Fibroblast of lung (primary cell): ENCODE measurements at regions not wholly inside any gene's neighbourhood (a gene's known extent, or its start where the extent isn't known, plus 50 kb on each side); places are given as distances from the start of the nearest gene placed in this dataset.
A peak's percentile ranks its signal among the peaks of the same experiment; 100 is the strongest.

Source experiments
- DNase-seq, 2 donors: peaks; one replicate each; pipeline versions ENCODE4 v3.0.0 to v3.0.0-alpha.2; 2010; ENCODE audit warnings: low read depth in 2 of 2
- H2AFZ ChIP-seq: 2 replicates; pipeline ENCODE4 v1.5.1; 2012; ENCODE audit warnings: low read length, control low read depth, inconsistent platforms
- H3K27ac ChIP-seq: 2 replicates; pipeline ENCODE4 v1.5.1; 2011; ENCODE audit warnings: low read length, control low read depth; ENCODE audit not compliant: insufficient read depth
- H3K27me3 ChIP-seq: 2 replicates; pipeline ENCODE4 v1.5.1; 2011; ENCODE audit warnings: mild to moderate bottlenecking, low read length; ENCODE audit not compliant: control insufficient read depth, insufficient read depth
- H3K36me3 ChIP-seq: 2 replicates; pipeline ENCODE4 v1.5.1; 2011; ENCODE audit warnings: low read length; ENCODE audit not compliant: control insufficient read depth, insufficient read depth
- H3K4me1 ChIP-seq: 2 replicates; pipeline ENCODE4 v1.5.1; 2011; ENCODE audit warnings: low read length; ENCODE audit not compliant: control insufficient read depth, insufficient read depth; ENCODE audit errors: extremely low read depth
- H3K4me2 ChIP-seq: 2 replicates; pipeline ENCODE4 v1.5.1; 2011; ENCODE audit warnings: low read length, control low read depth; ENCODE audit not compliant: insufficient read depth; ENCODE audit errors: extremely low read depth
- H3K4me3 ChIP-seq, 4 experiments: fragments of 200-600 bp in 1 of 4; sonication (generic) in 1 of 4; replicated peaks in 1 of 4; 2 replicates each; pipeline ENCODE4 v1.5.1; 2011 to 2016; ENCODE audit warnings: low read length in 4 of 4, low read depth in 3 of 4, mild to moderate bottlenecking in 3 of 4, control low read depth in 2 of 4, inconsistent platforms in 1 of 4, mixed read lengths in 1 of 4; ENCODE audit not compliant: insufficient read depth in 1 of 4; ENCODE audit errors: control extremely low read depth in 1 of 4
- H3K79me2 ChIP-seq: 2 replicates; pipeline ENCODE4 v1.5.1; 2012; ENCODE audit warnings: mild to moderate bottlenecking, low read length, inconsistent platforms; ENCODE audit not compliant: control insufficient read depth, insufficient read depth
- H3K9ac ChIP-seq: 2 replicates; pipeline ENCODE4 v1.5.1; 2011; ENCODE audit warnings: mild to moderate bottlenecking, low read length, control low read depth; ENCODE audit not compliant: insufficient read depth
- H3K9me3 ChIP-seq: 2 replicates; pipeline ENCODE4 v1.5.1; 2012; ENCODE audit warnings: low read depth, low read length; ENCODE audit not compliant: control insufficient read depth, insufficient read depth
- H4K20me1 ChIP-seq: 2 replicates; pipeline ENCODE4 v1.5.1; 2011; ENCODE audit warnings: low read length; ENCODE audit not compliant: control insufficient read depth, insufficient read depth; ENCODE audit errors: extremely low read depth
- CTCF ChIP-seq, 2 donors: IDR thresholded peaks in 1 of 2; conservative IDR thresholded peaks in 1 of 2; 1 replicate in 1 of 2; 2 replicates in 1 of 2; pipeline ENCODE4 v1.5.1; 2011 to 2012; ENCODE audit warnings: low read length in 2 of 2, control low read depth in 1 of 2, inconsistent platforms in 1 of 2, low read depth in 1 of 2, mild to moderate bottlenecking in 1 of 2
- EZH2 ChIP-seq: IDR thresholded peaks from 2 replicates; pipeline ENCODE4 v1.5.1; 2012; ENCODE audit warnings: low read length, control low read depth, mild to moderate bottlenecking; ENCODE audit errors: missing control alignments

- H3K9me3 ChIP-seq = no peaks in the 10 kb centered on the region
- no peak overlapping the region for H3K4me3 ChIP-seq
- no peak overlapping the region for H3K27ac ChIP-seq
- TF ChIP-seq CTCF (conservative IDR thresholded peaks at IDR 0.05 in 1 of 2, IDR thresholded peaks at IDR 0.05 in 1 of 2; ENCODE audit: low read depth in 1 of 2, low read length in 2 of 2) (no peak), EZH2 (no peak)
- peak in 1 of 2 donors; percentile 20 for DNase-seq
- H3K36me3 ChIP-seq = no peaks in the 10 kb centered on the region
- H3K79me2 ChIP-seq = no peaks in the 10 kb centered on the region
- no peak overlapping the region for H2AFZ ChIP-seq
- H3K4me1 ChIP-seq = no peaks in the 10 kb centered on the region
- no peak overlapping the region for H3K9ac ChIP-seq
- H3K4me2 ChIP-seq = no peak overlapping the region
- H4K20me1 ChIP-seq = no peaks in the 10 kb centered on the region
- no peaks in the 10 kb centered on the region for H3K27me3 ChIP-seq
Measured at GRCh38 chr19:28039677-28040381, 1173.1 kb downstream of the UQCRFS1 start.

GRCh38 chr19:28037186-28037585, 1175.8 kb downstream of the UQCRFS1 start:
- Histone ChIP-seq H3K4me1 (no peaks in the 10 kb centered on the region), H3K36me3 (no peaks in the 10 kb centered on the region), H3K27ac (no peak overlapping the region), H3K27me3 (no peaks in the 10 kb centered on the region), H3K4me2 (no peak overlapping the region), H3K4me3 (no peak overlapping the region), H3K9me3 (no peaks in the 10 kb centered on the region), H4K20me1 (no peaks in the 10 kb centered on the region), H3K9ac (no peak overlapping the region), H2AFZ (no peak overlapping the region), H3K79me2 (no peaks in the 10 kb centered on the region)
- no peak for DNase-seq
- TF ChIP-seq EZH2 (no peak), CTCF (conservative IDR thresholded peaks at IDR 0.05 in 1 of 2, IDR thresholded peaks at IDR 0.05 in 1 of 2; ENCODE audit: low read depth in 1 of 2, low read length in 2 of 2) (no peak)

- Histone ChIP-seq H3K27ac (no peak overlapping the region), H3K4me1 (no peaks in the 10 kb centered on the region), H3K27me3 (no peaks in the 10 kb centered on the region), H3K4me2 (no peak overlapping the region), H4K20me1 (no peaks in the 10 kb centered on the region), H3K9ac (no peak overlapping the region), H2AFZ (no peak overlapping the region), H3K9me3 (no peaks in the 10 kb centered on the region), H3K79me2 (no peaks in the 10 kb centered on the region), H3K4me3 (no peak overlapping the region), H3K36me3 (no peaks in the 10 kb centered on the region)
- TF ChIP-seq CTCF (conservative IDR thresholded peaks at IDR 0.05 in 1 of 2, IDR thresholded peaks at IDR 0.05 in 1 of 2; ENCODE audit: low read depth in 1 of 2, low read length in 2 of 2) = no peak
- no peak for TF ChIP-seq EZH2
- no peak for DNase-seq
Measured at GRCh38 chr19:28036486-28036885, 1176.5 kb downstream of the UQCRFS1 start.
